Gastrocnemius medialis (tissue), 4 donors: ENCODE measurements at regions not wholly inside any gene's neighbourhood (a gene's known extent, or its start where the extent isn't known, plus 50 kb on each side); places are given as distances from the start of the nearest gene placed in this dataset.

Experiments
- CTCF ChIP-seq, 5 experiments: fragments of 450-650 bp in 3 of 5; fragments of 200-600 bp in 2 of 5; sonication (generic) in 2 of 5; IDR thresholded peaks in 4 of 5; conservative IDR thresholded peaks in 1 of 5; 1 replicate in 4 of 5; 2 replicates in 1 of 5; pipeline ENCODE4 v1.5.1; 2016 to 2019; ENCODE audit warnings: antibody characterized with exemption in 5 of 5, mild to moderate bottlenecking in 3 of 5, moderate library complexity in 3 of 5
- POLR2A ChIP-seq, 2 donors: fragments of 450-650 bp; IDR thresholded peaks; one replicate each; pipeline ENCODE4 v1.6.1; 2017; ENCODE audit warnings: antibody characterized with exemption in 2 of 2, mild to moderate bottlenecking in 2 of 2, moderate library complexity in 2 of 2

- TF ChIP-seq CTCF (IDR thresholded peaks at IDR 0.05 in 4 of 5, conservative IDR thresholded peaks at IDR 0.05 in 1 of 5) (no peak), POLR2A (IDR thresholded peaks at IDR 0.05) (no peak)
Observed at GRCh38 chr3:74302281-74302680, 312.2 kb downstream of the CNTN3 start.
